Astrocyte of the spinal cord (primary cell): ENCODE measurements at regions not wholly inside any gene's neighbourhood (a gene's known extent, or its start where the extent isn't known, plus 50 kb on each side); places are given as distances from the start of the nearest gene placed in this dataset.
A peak's percentile ranks its signal among the peaks of the same experiment; 100 is the strongest.
"Not testable (repeated sequence)": the region's sequence is repeated elsewhere in the genome, so short reads cannot be mapped to it uniquely, and the experiment has no call there.

Experiments
- DNase-seq: peaks from one replicate; pipeline ENCODE4 v3.0.0; 2011; ENCODE audit warnings: low read depth, low spot score
- H3K4me3 ChIP-seq: 2 replicates; pipeline ENCODE4 v1.5.1; 2011; ENCODE audit warnings: low read depth, mild to moderate bottlenecking, low read length, moderate library complexity
- CTCF ChIP-seq: IDR thresholded peaks from 2 replicates; pipeline ENCODE4 v1.5.1; 2012; ENCODE audit warnings: low read depth, mild to moderate bottlenecking, low read length, inconsistent platforms
- in situ Hi-C: cut with HindIII; loops from 2 replicates; pipeline ENCODE4 v1.10.0; 2017; ENCODE audit warnings: low sequenced_read_pairs

GRCh38 chr13:81582381-81582780, 1241.5 kb upstream of the SPRY2 start:
- no peak for DNase-seq
- in situ Hi-C loops, result no loop called here
- no peak for TF ChIP-seq CTCF
- H3K4me3 ChIP-seq, result no peak overlapping the region

- DNase-seq, result peak; percentile 64
- no peak overlapping the region for H3K4me3 ChIP-seq
- TF ChIP-seq CTCF, result no peak
- in situ Hi-C loops, result no loop called here
Measured at GRCh38 chr13:81577601-81578195, 1236.8 kb upstream of the SPRY2 start.

- in situ Hi-C loops, result no loop called here
- no peak for TF ChIP-seq CTCF
- DNase-seq, result no peak
Measured at GRCh38 chr13:81568824-81569223, 1227.9 kb upstream of the SPRY2 start.

GRCh38 chr13:81565849-81566248, 1224.9 kb upstream of the SPRY2 start:
- H3K4me3 ChIP-seq, result no peak overlapping the region
- DNase-seq, result no peak
- no peak for TF ChIP-seq CTCF
- in situ Hi-C loops, result no loop called here

More at GRCh38 chr13:81568824-81569223, 1227.9 kb upstream of the SPRY2 start:
- H3K4me3 ChIP-seq, result no peak overlapping the region

- no peak for TF ChIP-seq CTCF
- no peak for DNase-seq
- H3K4me3 ChIP-seq, result no peak overlapping the region
- in situ Hi-C loops, result no loop called here
Measured at GRCh38 chr13:81563091-81563490, 1222.2 kb upstream of the SPRY2 start.

- no peak for DNase-seq
- no peak overlapping the region for H3K4me3 ChIP-seq
- TF ChIP-seq CTCF, result no peak
- in situ Hi-C loops, result no loop called here
Measured at GRCh38 chr13:81562598-81562997, 1221.7 kb upstream of the SPRY2 start.

- H3K4me3 ChIP-seq, result no peak overlapping the region
- TF ChIP-seq CTCF, result no peak
- in situ Hi-C loops, result no loop called here
- DNase-seq, result no peak
Measured at GRCh38 chr13:81551036-81551435, 1210.1 kb upstream of the SPRY2 start.

GRCh38 chr13:81546294-81546693, 1205.4 kb upstream of the SPRY2 start:
- H3K4me3 ChIP-seq, DNase-seq, in situ Hi-C loops: not testable (repeated sequence)
